Liver (tissue), 8 donors: ENCODE measurements at regions not wholly inside any gene's neighbourhood (a gene's known extent, or its start where the extent isn't known, plus 50 kb on each side); places are given as distances from the start of the nearest gene placed in this dataset.

Source experiments
- DNase-seq: peaks from one replicate; pipeline ENCODE4 v3.0.0-alpha.2; 2017; ENCODE audit warnings: low spot score
- H3K27ac ChIP-seq, 2 donors: one replicate each; pipeline ENCODE4 v1.7.0; 2013; ENCODE audit warnings: inconsistent platforms in 2 of 2, low read length in 2 of 2, control low read depth in 1 of 2, low read depth in 1 of 2, mild to moderate bottlenecking in 1 of 2
- H3K27me3 ChIP-seq, 4 donors: one replicate each; pipeline versions ENCODE4 v1.6.1 to v1.7.0; 2013; ENCODE audit warnings: low read length in 3 of 4, inconsistent platforms in 1 of 4, mild to moderate bottlenecking in 1 of 4, moderate library complexity in 1 of 4; ENCODE audit not compliant: control insufficient read depth in 4 of 4, insufficient read depth in 4 of 4
- H3K36me3 ChIP-seq, 4 donors: one replicate each; pipeline versions ENCODE4 v1.6.1 to v1.7.0; 2013; ENCODE audit warnings: low read length in 3 of 4, mild to moderate bottlenecking in 3 of 4, low read depth in 1 of 4, moderate library complexity in 1 of 4; ENCODE audit not compliant: control insufficient read depth in 4 of 4, insufficient read depth in 3 of 4
- H3K4me1 ChIP-seq, 4 donors: one replicate each; pipeline versions ENCODE4 v1.6.1 to v1.7.0; 2013; ENCODE audit warnings: low read length in 3 of 4, mild to moderate bottlenecking in 3 of 4, moderate library complexity in 1 of 4; ENCODE audit not compliant: control insufficient read depth in 4 of 4, insufficient read depth in 4 of 4
- H3K4me3 ChIP-seq, 3 donors: one replicate each; pipeline versions ENCODE4 v1.6.1 to v1.7.0; 2013; ENCODE audit warnings: low read length in 3 of 3, control low read depth in 1 of 3, low read depth in 1 of 3, mild to moderate bottlenecking in 1 of 3
- H3K9ac ChIP-seq, 2 donors: one replicate each; pipeline ENCODE4 v1.7.0; 2013; ENCODE audit warnings: low read length in 2 of 2, mild to moderate bottlenecking in 2 of 2, moderate library complexity in 2 of 2, control low read depth in 1 of 2, low read depth in 1 of 2
- H3K9me3 ChIP-seq, 4 donors: one replicate each; pipeline versions ENCODE4 v1.6.1 to v1.7.0; 2013; ENCODE audit warnings: low read length in 3 of 4; ENCODE audit not compliant: control insufficient read depth in 4 of 4
- ATF3 ChIP-seq: IDR thresholded peaks from 2 replicates; pipeline ENCODE4 v1.6.1; 2016; ENCODE audit warnings: antibody characterized with exemption
- CTCF ChIP-seq: fragments of 150-350 bp; IDR thresholded peaks from 2 replicates; pipeline ENCODE4 v1.5.1; 2017; ENCODE audit warnings: improper control_type of control experiment, low read depth, low read length; ENCODE audit not compliant: missing input control
- EGR1 ChIP-seq, 2 donors: IDR thresholded peaks; 2 replicates each; pipeline ENCODE4 v1.6.1; 2016 to 2018; ENCODE audit warnings: antibody characterized with exemption in 2 of 2, low read depth in 2 of 2
- FOXA1 ChIP-seq: IDR thresholded peaks from 2 replicates; pipeline ENCODE4 v1.6.1; 2016; ENCODE audit warnings: antibody characterized with exemption
- FOXA2 ChIP-seq: IDR thresholded peaks from 2 replicates; pipeline ENCODE4 v1.6.1; 2016; ENCODE audit warnings: antibody characterized with exemption
- GABPA ChIP-seq, 2 donors: IDR thresholded peaks in 1 of 2; conservative IDR thresholded peaks in 1 of 2; 2 replicates each; pipeline ENCODE4 v1.6.1; 2016; ENCODE audit warnings: antibody characterized with exemption in 2 of 2, mild to moderate bottlenecking in 1 of 2, moderate library complexity in 1 of 2
- HNF4A ChIP-seq, 2 donors: conservative IDR thresholded peaks; 2 replicates each; pipeline ENCODE4 v1.6.1; 2016; ENCODE audit warnings: antibody characterized with exemption in 2 of 2, mild to moderate bottlenecking in 2 of 2
- HNF4G ChIP-seq: IDR thresholded peaks from 2 replicates; pipeline ENCODE4 v1.6.1; 2016; ENCODE audit warnings: antibody characterized with exemption
- JUND ChIP-seq, 2 donors: IDR thresholded peaks; 2 replicates each; pipeline ENCODE4 v1.6.1; 2016; ENCODE audit warnings: antibody characterized with exemption in 2 of 2
- MAX ChIP-seq: IDR thresholded peaks from 2 replicates; pipeline ENCODE4 v1.6.1; 2016; ENCODE audit warnings: antibody characterized with exemption
- NR2F2 ChIP-seq: IDR thresholded peaks from 2 replicates; pipeline ENCODE4 v1.6.1; 2016; ENCODE audit warnings: antibody characterized with exemption
- RAD21 ChIP-seq, 2 donors: IDR thresholded peaks; 2 replicates each; pipeline ENCODE4 v1.6.1; 2016; ENCODE audit warnings: antibody characterized with exemption in 2 of 2, mild to moderate bottlenecking in 2 of 2
- RXRA ChIP-seq, 2 donors: IDR thresholded peaks; 2 replicates each; pipeline ENCODE4 v1.6.1; 2017 to 2018; ENCODE audit warnings: antibody characterized with exemption in 2 of 2, mild to moderate bottlenecking in 1 of 2
- SP1 ChIP-seq: IDR thresholded peaks from 2 replicates; pipeline ENCODE4 v1.6.1; 2018; ENCODE audit warnings: antibody characterized with exemption, mild to moderate bottlenecking
- TAF1 ChIP-seq: conservative IDR thresholded peaks from 2 replicates; pipeline ENCODE4 v1.6.1; 2016; ENCODE audit warnings: antibody characterized with exemption, mild to moderate bottlenecking
- YY1 ChIP-seq: IDR thresholded peaks from 2 replicates; pipeline ENCODE4 v1.6.1; 2016; ENCODE audit warnings: antibody characterized with exemption, mild to moderate bottlenecking
- WGBS: extraction: QIAGEN DNeasy Blood & Tissue Kit; methylation state at CpG from one replicate; pipeline ENCODE4 v1.1.7; 2013; 5-methylcytosine and 5-hydroxymethylcytosine counted together
- TF ChIP-seq, protein P1 (sequence below): IDR thresholded peaks from 2 replicates; pipeline ENCODE4 v1.6.1; 2016; ENCODE audit warnings: antibody characterized with exemption, mild to moderate bottlenecking
- TF ChIP-seq, protein P2 (sequence below): IDR thresholded peaks from 2 replicates; pipeline ENCODE4 v1.6.1; 2016; ENCODE audit warnings: antibody characterized with exemption
- donor health status: healthy.
- donor health status: healthy.
- donor health status: healthy.
- donor health status: healthy.
- donor health status: healthy.

DNA sequence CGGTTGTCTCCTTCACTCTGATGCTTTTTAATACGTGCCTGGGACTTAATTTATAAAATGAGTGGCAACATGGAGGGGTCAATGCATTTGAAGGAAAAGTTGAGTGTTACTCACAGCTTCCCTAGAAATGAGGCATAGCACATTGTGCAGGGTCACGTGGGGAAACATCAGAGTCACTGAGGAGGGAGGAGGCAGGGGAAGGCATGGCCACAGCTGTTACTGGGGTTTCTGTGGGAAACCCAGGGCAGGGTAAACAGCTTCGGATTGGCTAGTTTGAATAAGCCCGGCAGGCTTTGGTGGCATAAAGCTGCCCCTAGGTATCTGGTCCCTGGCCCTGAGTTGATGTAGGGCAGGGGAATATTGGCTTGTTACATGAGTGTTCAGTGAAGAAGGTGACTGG lies 98.9 kb upstream of the ST8SIA2 start (continued):
- no peak for TF ChIP-seq NR2F2

DNA sequence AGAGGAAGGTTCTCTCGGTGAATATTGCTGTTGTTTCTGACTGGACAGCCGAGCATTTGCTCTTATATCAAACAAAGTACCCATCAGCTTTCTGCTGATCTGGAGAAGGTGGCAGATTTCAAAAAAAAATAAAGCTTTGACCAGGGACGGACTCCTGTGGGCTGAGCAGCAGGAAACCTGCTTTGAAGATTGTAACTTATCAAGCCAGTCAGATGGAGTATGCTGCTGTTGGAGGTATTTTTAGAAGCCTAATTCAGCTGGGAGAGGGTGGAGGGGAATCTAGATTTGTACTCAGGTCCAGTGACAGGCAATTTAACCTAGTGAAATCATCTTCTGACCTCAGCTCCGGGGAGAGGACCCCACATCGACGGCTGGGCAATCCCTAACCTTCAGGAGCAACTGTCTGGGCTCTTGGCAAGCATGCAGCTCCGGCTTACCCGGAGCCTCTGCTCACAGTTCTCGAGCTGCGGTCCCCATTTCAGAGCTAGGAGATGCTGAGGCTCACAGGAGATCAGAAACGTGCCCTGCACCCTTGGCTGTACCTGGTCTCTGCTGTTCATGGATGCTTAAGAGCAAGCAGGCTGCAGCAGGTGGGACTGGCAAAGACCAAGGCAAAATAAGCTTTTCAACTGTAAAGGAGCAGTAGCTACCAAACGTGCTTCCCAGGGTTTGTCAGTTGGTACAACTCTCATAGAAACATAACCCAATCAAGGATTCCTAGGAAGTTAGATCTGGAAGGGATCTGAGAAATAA lies 89.3 kb upstream of the ST8SIA2 start:
- WGBS: 41% methylated on average over 12 of the region's 12 CpGs
- Histone ChIP-seq H3K27ac (no peak overlapping the region), H3K9ac (no peak overlapping the region), H3K4me3 (no peak overlapping the region), H3K27me3 (peaks cover 0 to 8% (median 4%) of the 10 kb centered on the region in 4 donors), H3K4me1 (no peaks in the 10 kb centered on the region), H3K36me3 (no peaks in the 10 kb centered on the region), H3K9me3 (no peaks in the 10 kb centered on the region)
- TF ChIP-seq NR2F2 (no peak), FOXA2 (no peak), HNF4A (conservative IDR thresholded peaks at IDR 0.05) (no peak), FOXA1 (no peak), RAD21 (IDR thresholded peaks at IDR 0.05) (no peak), SP1 (no peak), EGR1 (IDR thresholded peaks at IDR 0.05; ENCODE audit: low read depth in 2 of 2) (no peak), GABPA (IDR thresholded peaks at IDR 0.05 in 1 of 2, conservative IDR thresholded peaks at IDR 0.05 in 1 of 2) (no peak), YY1 (no peak), RXRA (IDR thresholded peaks at IDR 0.05) (no peak), TAF1 (no peak), MAX (no peak), ATF3 (no peak), CTCF (no peak), HNF4G (no peak), JUND (IDR thresholded peaks at IDR 0.05) (no peak)
- TF ChIP-seq, protein P1, sequence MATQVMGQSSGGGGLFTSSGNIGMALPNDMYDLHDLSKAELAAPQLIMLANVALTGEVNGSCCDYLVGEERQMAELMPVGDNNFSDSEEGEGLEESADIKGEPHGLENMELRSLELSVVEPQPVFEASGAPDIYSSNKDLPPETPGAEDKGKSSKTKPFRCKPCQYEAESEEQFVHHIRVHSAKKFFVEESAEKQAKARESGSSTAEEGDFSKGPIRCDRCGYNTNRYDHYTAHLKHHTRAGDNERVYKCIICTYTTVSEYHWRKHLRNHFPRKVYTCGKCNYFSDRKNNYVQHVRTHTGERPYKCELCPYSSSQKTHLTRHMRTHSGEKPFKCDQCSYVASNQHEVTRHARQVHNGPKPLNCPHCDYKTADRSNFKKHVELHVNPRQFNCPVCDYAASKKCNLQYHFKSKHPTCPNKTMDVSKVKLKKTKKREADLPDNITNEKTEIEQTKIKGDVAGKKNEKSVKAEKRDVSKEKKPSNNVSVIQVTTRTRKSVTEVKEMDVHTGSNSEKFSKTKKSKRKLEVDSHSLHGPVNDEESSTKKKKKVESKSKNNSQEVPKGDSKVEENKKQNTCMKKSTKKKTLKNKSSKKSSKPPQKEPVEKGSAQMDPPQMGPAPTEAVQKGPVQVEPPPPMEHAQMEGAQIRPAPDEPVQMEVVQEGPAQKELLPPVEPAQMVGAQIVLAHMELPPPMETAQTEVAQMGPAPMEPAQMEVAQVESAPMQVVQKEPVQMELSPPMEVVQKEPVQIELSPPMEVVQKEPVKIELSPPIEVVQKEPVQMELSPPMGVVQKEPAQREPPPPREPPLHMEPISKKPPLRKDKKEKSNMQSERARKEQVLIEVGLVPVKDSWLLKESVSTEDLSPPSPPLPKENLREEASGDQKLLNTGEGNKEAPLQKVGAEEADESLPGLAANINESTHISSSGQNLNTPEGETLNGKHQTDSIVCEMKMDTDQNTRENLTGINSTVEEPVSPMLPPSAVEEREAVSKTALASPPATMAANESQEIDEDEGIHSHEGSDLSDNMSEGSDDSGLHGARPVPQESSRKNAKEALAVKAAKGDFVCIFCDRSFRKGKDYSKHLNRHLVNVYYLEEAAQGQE: no peak
- TF ChIP-seq, protein P2, sequence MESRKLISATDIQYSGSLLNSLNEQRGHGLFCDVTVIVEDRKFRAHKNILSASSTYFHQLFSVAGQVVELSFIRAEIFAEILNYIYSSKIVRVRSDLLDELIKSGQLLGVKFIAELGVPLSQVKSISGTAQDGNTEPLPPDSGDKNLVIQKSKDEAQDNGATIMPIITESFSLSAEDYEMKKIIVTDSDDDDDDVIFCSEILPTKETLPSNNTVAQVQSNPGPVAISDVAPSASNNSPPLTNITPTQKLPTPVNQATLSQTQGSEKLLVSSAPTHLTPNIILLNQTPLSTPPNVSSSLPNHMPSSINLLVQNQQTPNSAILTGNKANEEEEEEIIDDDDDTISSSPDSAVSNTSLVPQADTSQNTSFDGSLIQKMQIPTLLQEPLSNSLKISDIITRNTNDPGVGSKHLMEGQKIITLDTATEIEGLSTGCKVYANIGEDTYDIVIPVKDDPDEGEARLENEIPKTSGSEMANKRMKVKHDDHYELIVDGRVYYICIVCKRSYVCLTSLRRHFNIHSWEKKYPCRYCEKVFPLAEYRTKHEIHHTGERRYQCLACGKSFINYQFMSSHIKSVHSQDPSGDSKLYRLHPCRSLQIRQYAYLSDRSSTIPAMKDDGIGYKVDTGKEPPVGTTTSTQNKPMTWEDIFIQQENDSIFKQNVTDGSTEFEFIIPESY: no peak
- DNase-seq: no peak
